Pancreas (tissue), 10 donors: ENCODE measurements at regions not wholly inside any gene's neighbourhood (a gene's known extent, or its start where the extent isn't known, plus 50 kb on each side); places are given as distances from the start of the nearest gene placed in this dataset.

ENCODE experiments used
- ATAC-seq, 4 donors: fragments of 200-7000 bp; cut with Tn5 transposase; one replicate each; pipeline versions ENCODE4 v1.8.0 to v1.9.1; 2020; ENCODE audit warnings: mild to moderate bottlenecking in 4 of 4, moderate library complexity in 4 of 4
- DNase-seq, 6 donors: peaks; one replicate each; pipeline ENCODE4 v3.0.0-alpha.2; 2020
- FAIRE-seq: peaks from 2 replicates; lab custom pipeline; 2012; peaks lifted over from hg19 to GRCh38; lab: Jason Lieb, UNC
- H3K27ac ChIP-seq, 4 donors: fragments of 200-600 bp; sonication (generic); 1 replicate in 3 of 4; 2 replicates in 1 of 4; pipeline versions ENCODE4 v1.5.0 to v1.8.0; 2020
- H3K27me3 ChIP-seq, 4 donors: fragments of 200-600 bp; one replicate each; pipeline ENCODE4 v1.8.0; 2021
- H3K36me3 ChIP-seq, 3 donors: fragments of 200-600 bp; sonication (generic) in 1 of 3; one replicate each; pipeline versions ENCODE4 v1.5.0 to v1.8.0; 2020 to 2021
- H3K4me1 ChIP-seq, 3 donors: fragments of 200-600 bp; one replicate each; pipeline ENCODE4 v1.8.0; 2021
- H3K4me3 ChIP-seq, 4 donors: fragments of 200-600 bp; sonication (generic) in 2 of 4; one replicate each; pipeline versions ENCODE4 v1.5.0 to v1.8.0; 2020 to 2021
- H3K9me3 ChIP-seq, 4 donors: fragments of 200-600 bp; one replicate each; pipeline ENCODE4 v1.8.0; 2021
- CTCF ChIP-seq, 4 donors: fragments of 200-600 bp; sonication (generic) in 3 of 4; IDR thresholded peaks; one replicate each; pipeline versions ENCODE4 v1.5.0 to v1.8.0; 2021; ENCODE audit warnings: antibody characterized with exemption in 4 of 4
- WGBS, 2 donors: extraction: QIAGEN DNeasy Blood & Tissue Kit; methylation state at CpG; one replicate each; pipeline ENCODE4 v1.1.7; 2013; 5-methylcytosine and 5-hydroxymethylcytosine counted together
- intact Hi-C, 3 donors: fragments of 100-400 bp; cut with DNase I; formaldehyde crosslinking; loops; one replicate each; pipeline versions ENCODE4 v1.11.1 to v1.14.2; 2022
- donor health status: healthy with polysubstance abuse.
- donor health status: DM: no; HTN: no; CAD: no; lungs with moderate emphysema.
- donor health status: DM: no; HTN: no; CAD: no.
- donor health status: control.
- donor health status: control.
- donor health status: Bipolar disorder and iron deficiency.
- donor health status: DM: yes; HTN: yes; CAD: no.
- donor health status: DM: no; HTN: no; CAD: no.
- donor health status: DM: no; HTN: no; CAD: no.
- donor health status: DM: yes; HTN: yes; CAD: no.

DNA sequence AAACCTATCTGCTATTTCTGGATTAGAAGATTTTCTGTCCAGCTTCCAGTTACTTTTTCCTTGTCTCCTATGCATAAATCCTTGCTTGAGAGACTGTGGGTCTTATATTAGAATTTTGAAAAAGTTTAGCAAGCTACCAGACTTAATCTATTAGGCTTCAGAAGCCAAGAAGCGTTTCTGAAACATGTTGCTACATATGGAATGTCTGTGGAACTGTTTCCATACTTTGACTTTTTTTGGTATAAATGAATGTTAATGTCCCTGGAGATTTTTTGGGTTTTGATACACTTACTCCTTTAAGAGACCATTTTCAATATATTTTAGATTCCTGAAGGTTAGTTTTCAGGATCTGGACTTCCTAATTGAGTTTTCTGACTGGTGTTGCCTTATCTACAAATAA lies 191.4 kb upstream of the SGCD start:
- Histone ChIP-seq H3K4me3 (no peak overlapping the region), H3K9me3 (no peaks in the 10 kb centered on the region), H3K27me3 (no peaks in the 10 kb centered on the region), H3K36me3 (no peaks in the 10 kb centered on the region), H3K27ac (no peak overlapping the region), H3K4me1 (no peaks in the 10 kb centered on the region)
- FAIRE-seq (no peak), ATAC-seq (no peak), DNase-seq (no peak)
- no peak for TF ChIP-seq CTCF (IDR thresholded peaks at IDR 0.05)
- WGBS, 2 donors, result 41 to 58% methylated on average over 1 of the region's 1 CpG
- intact Hi-C loops, result no loop called here

GRCh38 chr5:156137071-156137869 lies 189.7 kb upstream of the SGCD start:
- Histone ChIP-seq H3K27ac (no peak overlapping the region), H3K27me3 (no peaks in the 10 kb centered on the region), H3K9me3 (no peaks in the 10 kb centered on the region), H3K36me3 (no peaks in the 10 kb centered on the region), H3K4me1 (no peaks in the 10 kb centered on the region), H3K4me3 (no peak overlapping the region)
- no peak for FAIRE-seq
- TF ChIP-seq CTCF (IDR thresholded peaks at IDR 0.05), result no peak
- ATAC-seq, result no peak
- no peak for DNase-seq
- WGBS, 2 donors, result 55 to 70% methylated on average over 5 of the region's 5 CpGs
- intact Hi-C loops, result no loop called here

- Histone ChIP-seq H3K4me1 (no peaks in the 10 kb centered on the region), H3K4me3 (no peak overlapping the region), H3K36me3 (no peaks in the 10 kb centered on the region), H3K27me3 (no peaks in the 10 kb centered on the region), H3K9me3 (no peaks in the 10 kb centered on the region), H3K27ac (no peak overlapping the region)
- DNase-seq (no peak), FAIRE-seq (no peak), ATAC-seq (no peak)
- intact Hi-C loops, result no loop called here
- 67 to 76% methylated on average over 2 of the region's 2 CpGs for WGBS, 2 donors
- TF ChIP-seq CTCF (IDR thresholded peaks at IDR 0.05), result no peak
These were observed 184.1 kb upstream of the SGCD start for GRCh38 chr5:156142867-156143266.

DNA sequence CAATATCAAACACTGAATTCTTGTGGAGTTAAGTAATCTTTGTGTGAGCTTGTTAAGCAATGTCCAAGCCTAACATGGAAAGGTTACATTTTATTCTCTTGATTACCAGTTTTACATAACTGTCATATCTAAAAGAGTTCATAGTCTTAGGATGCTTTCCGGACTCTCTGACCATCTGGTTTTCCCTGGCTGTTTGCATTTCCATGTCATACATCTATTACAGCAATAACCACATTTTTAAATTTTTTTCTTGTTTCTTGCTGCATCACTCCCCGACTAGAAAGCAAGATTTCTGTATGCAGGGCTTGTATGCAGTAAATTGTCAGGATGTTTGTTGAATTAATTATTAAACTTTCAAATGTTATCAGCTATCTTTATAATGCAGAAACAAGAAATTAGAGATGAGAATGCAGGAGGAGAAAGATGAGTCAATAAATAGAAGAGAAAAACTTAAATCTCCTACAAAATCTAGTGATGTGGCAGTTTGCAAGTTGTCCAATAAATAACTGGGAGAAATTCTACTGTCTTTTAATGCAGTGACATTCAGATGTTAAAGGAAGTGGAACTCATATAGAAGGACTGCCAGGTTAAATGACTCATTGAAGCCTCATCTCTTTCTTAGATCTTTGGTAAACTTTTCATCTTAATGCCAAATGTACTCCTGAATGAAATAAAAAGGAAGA lies 179.6 kb upstream of the SGCD start:
- H3K36me3 ChIP-seq, result no peaks in the 10 kb centered on the region
- DNase-seq (no peak), ATAC-seq (no peak), FAIRE-seq (no peak)
- H3K27ac ChIP-seq, result no peak overlapping the region
- no peak for TF ChIP-seq CTCF (IDR thresholded peaks at IDR 0.05)
- no peak overlapping the region for H3K4me3 ChIP-seq
- no peaks in the 10 kb centered on the region for H3K27me3 ChIP-seq
- H3K9me3 ChIP-seq, result no peaks in the 10 kb centered on the region
- WGBS, 2 donors, result 10 to 21% methylated on average over 2 of the region's 2 CpGs
- intact Hi-C loops, result no loop called here
- H3K4me1 ChIP-seq, result no peaks in the 10 kb centered on the region

GRCh38 chr5:156147944-156148285 lies 179.0 kb upstream of the SGCD start:
- no peak for FAIRE-seq
- 71 to 76% methylated on average over 1 of the region's 1 CpG for WGBS, 2 donors
- no peaks in the 10 kb centered on the region for H3K4me1 ChIP-seq
- intact Hi-C loops, result no loop called here
- no peak for TF ChIP-seq CTCF (IDR thresholded peaks at IDR 0.05)
- no peaks in the 10 kb centered on the region for H3K9me3 ChIP-seq
- H3K36me3 ChIP-seq, result no peaks in the 10 kb centered on the region
- no peak overlapping the region for H3K27ac ChIP-seq
- H3K27me3 ChIP-seq, result no peaks in the 10 kb centered on the region
- ATAC-seq, result no peak
- DNase-seq, result no peak
- H3K4me3 ChIP-seq, result no peak overlapping the region
